Esophagus muscularis mucosa (tissue), 4 donors: ENCODE measurements at regions not wholly inside any gene's neighbourhood (a gene's known extent, or its start where the extent isn't known, plus 50 kb on each side); places are given as distances from the start of the nearest gene placed in this dataset.

Experiments
- CTCF ChIP-seq, 3 experiments: fragments of 200-600 bp in 2 of 3; fragments of 450-650 bp in 1 of 3; sonication (generic) in 2 of 3; IDR thresholded peaks; one replicate each; pipeline ENCODE4 v1.5.1; 2017 to 2019; ENCODE audit warnings: antibody characterized with exemption in 3 of 3, mild to moderate bottlenecking in 2 of 3, moderate library complexity in 1 of 3
- EP300 ChIP-seq: sonication (generic); formaldehyde crosslinking; IDR thresholded peaks from one replicate; pipeline ENCODE4 v1.6.1; 2017; ENCODE audit warnings: antibody characterized with exemption
- POLR2A ChIP-seq: fragments of 450-650 bp; IDR thresholded peaks from one replicate; pipeline ENCODE4 v1.6.1; 2017; ENCODE audit warnings: antibody characterized with exemption, moderate library complexity, mild to moderate bottlenecking, low read depth
- POLR2AphosphoS5 ChIP-seq, 2 donors: sonication (generic); formaldehyde crosslinking; IDR thresholded peaks; one replicate each; pipeline ENCODE4 v1.6.1; 2017; ENCODE audit warnings: antibody characterized with exemption in 2 of 2

GRCh38 chr21:30083225-30083945 is 83.2 kb downstream of the CLDN17 start:
- TF ChIP-seq CTCF (IDR thresholded peaks at IDR 0.05) (no peak), POLR2A (no peak), EP300 (no peak), POLR2AphosphoS5 (IDR thresholded peaks at IDR 0.05) (no peak)
